Esophagus muscularis mucosa (tissue), 4 donors: ENCODE measurements at regions not wholly inside any gene's neighbourhood (a gene's known extent, or its start where the extent isn't known, plus 50 kb on each side); places are given as distances from the start of the nearest gene placed in this dataset.

Experiments
- EP300 ChIP-seq: sonication (generic); formaldehyde crosslinking; IDR thresholded peaks from one replicate; pipeline ENCODE4 v1.6.1; 2017; ENCODE audit warnings: antibody characterized with exemption
- POLR2A ChIP-seq: fragments of 450-650 bp; IDR thresholded peaks from one replicate; pipeline ENCODE4 v1.6.1; 2017; ENCODE audit warnings: antibody characterized with exemption, moderate library complexity, mild to moderate bottlenecking, low read depth
- POLR2AphosphoS5 ChIP-seq, 2 donors: sonication (generic); formaldehyde crosslinking; IDR thresholded peaks; one replicate each; pipeline ENCODE4 v1.6.1; 2017; ENCODE audit warnings: antibody characterized with exemption in 2 of 2
- TF ChIP-seq, protein P1 (sequence below), 3 experiments: fragments of 200-600 bp in 2 of 3; fragments of 450-650 bp in 1 of 3; sonication (generic) in 2 of 3; IDR thresholded peaks; one replicate each; pipeline ENCODE4 v1.5.1; 2017 to 2019; ENCODE audit warnings: antibody characterized with exemption in 3 of 3, mild to moderate bottlenecking in 2 of 3, moderate library complexity in 1 of 3

DNA sequence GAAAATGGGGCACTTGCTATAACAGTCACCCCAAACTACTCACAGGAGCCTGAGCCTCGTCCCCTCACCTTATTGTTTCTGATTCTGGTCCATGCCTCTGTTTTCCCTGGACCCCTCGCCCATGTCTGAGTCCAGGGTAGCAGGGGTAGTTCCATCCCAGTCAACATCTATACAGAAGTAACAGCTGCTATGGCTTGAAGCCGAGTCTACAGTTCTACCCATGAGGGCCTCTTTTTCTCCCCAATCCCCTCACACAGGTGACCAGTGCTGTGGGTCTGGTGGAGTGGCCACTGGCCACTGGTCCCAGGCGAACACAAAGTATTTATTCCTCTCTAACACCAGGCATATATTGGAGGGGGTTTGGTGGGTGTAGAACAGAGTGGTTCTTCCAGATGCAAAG, 116.4 kb downstream of the ZNF280B start:
- TF ChIP-seq, protein P1, sequence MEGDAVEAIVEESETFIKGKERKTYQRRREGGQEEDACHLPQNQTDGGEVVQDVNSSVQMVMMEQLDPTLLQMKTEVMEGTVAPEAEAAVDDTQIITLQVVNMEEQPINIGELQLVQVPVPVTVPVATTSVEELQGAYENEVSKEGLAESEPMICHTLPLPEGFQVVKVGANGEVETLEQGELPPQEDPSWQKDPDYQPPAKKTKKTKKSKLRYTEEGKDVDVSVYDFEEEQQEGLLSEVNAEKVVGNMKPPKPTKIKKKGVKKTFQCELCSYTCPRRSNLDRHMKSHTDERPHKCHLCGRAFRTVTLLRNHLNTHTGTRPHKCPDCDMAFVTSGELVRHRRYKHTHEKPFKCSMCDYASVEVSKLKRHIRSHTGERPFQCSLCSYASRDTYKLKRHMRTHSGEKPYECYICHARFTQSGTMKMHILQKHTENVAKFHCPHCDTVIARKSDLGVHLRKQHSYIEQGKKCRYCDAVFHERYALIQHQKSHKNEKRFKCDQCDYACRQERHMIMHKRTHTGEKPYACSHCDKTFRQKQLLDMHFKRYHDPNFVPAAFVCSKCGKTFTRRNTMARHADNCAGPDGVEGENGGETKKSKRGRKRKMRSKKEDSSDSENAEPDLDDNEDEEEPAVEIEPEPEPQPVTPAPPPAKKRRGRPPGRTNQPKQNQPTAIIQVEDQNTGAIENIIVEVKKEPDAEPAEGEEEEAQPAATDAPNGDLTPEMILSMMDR (IDR thresholded peaks at IDR 0.05) = no peak
- TF ChIP-seq POLR2A (no peak), POLR2AphosphoS5 (IDR thresholded peaks at IDR 0.05) (no peak), EP300 (no peak)
